Cardiac muscle cell (in vitro differentiated cells and primary cell): ENCODE measurements at regions not wholly inside any gene's neighbourhood (a gene's known extent, or its start where the extent isn't known, plus 50 kb on each side); places are given as distances from the start of the nearest gene placed in this dataset.

ENCODE experiments used
- DNase-seq, 2 donors: peaks; one replicate each; pipeline versions ENCODE4 v3.0.0 to v3.0.0-alpha.2; 2010 to 2017; ENCODE audit warnings: low read depth in 1 of 2, low spot score in 1 of 2
- H3K27ac ChIP-seq: fragments of 200-600 bp; sonication (generic); 2 replicates; pipeline ENCODE4 v1.5.1; 2016
- H3K27me3 ChIP-seq: fragments of 200-600 bp; sonication (generic); 2 replicates; pipeline ENCODE4 v1.6.0; 2016; ENCODE audit warnings: control low read depth
- H3K36me3 ChIP-seq: fragments of 200-600 bp; sonication (generic); 2 replicates; pipeline ENCODE4 v1.5.1; 2016; ENCODE audit warnings: control low read depth
- H3K4me1 ChIP-seq: fragments of 200-600 bp; sonication (generic); 2 replicates; pipeline ENCODE4 v1.8.1; 2017; ENCODE audit warnings: low read depth, mild to moderate bottlenecking, mixed run types
- H3K4me3 ChIP-seq: fragments of 200-600 bp; sonication (generic); 2 replicates; pipeline ENCODE4 v1.5.1; 2016; ENCODE audit warnings: mild to moderate bottlenecking
- H3K9me3 ChIP-seq: fragments of 200-600 bp; sonication (generic); 2 replicates; pipeline ENCODE4 v1.5.1; 2017; ENCODE audit warnings: low read depth, mild to moderate bottlenecking, control low read depth
- TF ChIP-seq, protein P1 (sequence below): IDR thresholded peaks from 2 replicates; pipeline ENCODE4 v1.5.1; 2012; ENCODE audit warnings: low read depth, mild to moderate bottlenecking, low read length

DNA sequence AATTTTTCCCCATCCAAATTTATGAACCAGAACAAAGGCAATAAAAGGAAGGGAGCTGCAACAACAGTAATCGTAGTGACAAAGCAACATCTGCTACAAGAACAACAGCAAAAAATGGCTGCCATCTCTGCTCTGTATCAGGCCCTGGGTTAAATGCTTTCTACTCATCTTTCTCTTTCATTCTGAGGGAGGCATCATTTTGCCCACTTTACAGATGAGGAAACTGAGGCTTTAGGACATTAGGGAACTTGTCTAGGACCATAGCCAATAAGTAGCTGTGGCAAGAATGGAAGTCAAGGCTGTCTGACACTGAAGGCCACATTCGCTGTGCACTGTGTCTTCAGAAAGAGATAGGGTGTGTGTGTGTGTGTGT lies 192.4 kb upstream of the NUDT4 start:
- H3K27me3 ChIP-seq: no peaks in the 10 kb centered on the region
- no peak for DNase-seq
- no peaks in the 10 kb centered on the region for H3K36me3 ChIP-seq
- H3K27ac ChIP-seq: peak overlapping the region; percentile 88
- no peak overlapping the region for H3K4me3 ChIP-seq
- no peaks in the 10 kb centered on the region for H3K9me3 ChIP-seq
- TF ChIP-seq, protein P1, sequence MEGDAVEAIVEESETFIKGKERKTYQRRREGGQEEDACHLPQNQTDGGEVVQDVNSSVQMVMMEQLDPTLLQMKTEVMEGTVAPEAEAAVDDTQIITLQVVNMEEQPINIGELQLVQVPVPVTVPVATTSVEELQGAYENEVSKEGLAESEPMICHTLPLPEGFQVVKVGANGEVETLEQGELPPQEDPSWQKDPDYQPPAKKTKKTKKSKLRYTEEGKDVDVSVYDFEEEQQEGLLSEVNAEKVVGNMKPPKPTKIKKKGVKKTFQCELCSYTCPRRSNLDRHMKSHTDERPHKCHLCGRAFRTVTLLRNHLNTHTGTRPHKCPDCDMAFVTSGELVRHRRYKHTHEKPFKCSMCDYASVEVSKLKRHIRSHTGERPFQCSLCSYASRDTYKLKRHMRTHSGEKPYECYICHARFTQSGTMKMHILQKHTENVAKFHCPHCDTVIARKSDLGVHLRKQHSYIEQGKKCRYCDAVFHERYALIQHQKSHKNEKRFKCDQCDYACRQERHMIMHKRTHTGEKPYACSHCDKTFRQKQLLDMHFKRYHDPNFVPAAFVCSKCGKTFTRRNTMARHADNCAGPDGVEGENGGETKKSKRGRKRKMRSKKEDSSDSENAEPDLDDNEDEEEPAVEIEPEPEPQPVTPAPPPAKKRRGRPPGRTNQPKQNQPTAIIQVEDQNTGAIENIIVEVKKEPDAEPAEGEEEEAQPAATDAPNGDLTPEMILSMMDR: no peak
- peaks cover 18% of the 10 kb centered on the region for H3K4me1 ChIP-seq

DNA sequence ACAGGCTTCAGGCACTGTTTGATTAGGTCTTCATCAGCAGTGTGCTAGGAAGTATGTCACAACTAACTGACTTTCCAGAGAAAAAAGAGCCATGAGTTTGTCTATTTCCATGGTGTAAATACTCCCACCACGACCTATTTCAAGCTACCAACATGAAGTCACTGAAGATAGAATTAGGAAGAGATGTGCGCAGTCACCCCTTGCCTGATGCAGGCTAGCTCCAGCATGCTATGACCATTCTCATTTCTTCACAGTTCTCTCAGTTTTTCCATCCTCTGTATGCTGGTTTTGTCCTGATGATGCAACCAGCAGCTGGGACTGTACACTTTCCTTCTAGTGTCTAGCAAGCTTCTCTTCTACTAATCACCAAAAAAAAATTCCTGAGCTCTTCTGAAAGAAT lies 191.6 kb upstream of the NUDT4 start:
- TF ChIP-seq, protein P1: no peak
- no peak overlapping the region for H3K27ac ChIP-seq

GRCh38 chr12:93186621-93187020 lies 191.1 kb upstream of the NUDT4 start:
- Histone ChIP-seq H3K27ac (no peak overlapping the region), H3K27me3 (no peaks in the 10 kb centered on the region), H3K4me1 (peaks cover 18% of the 10 kb centered on the region), H3K9me3 (no peaks in the 10 kb centered on the region), H3K36me3 (no peaks in the 10 kb centered on the region), H3K4me3 (no peak overlapping the region)
- DNase-seq: no peak
- TF ChIP-seq, protein P1: no peak

More for the DNA sequence above, 191.6 kb upstream of the NUDT4 start:
- peak in 1 of 2 donors; percentile 74 for DNase-seq
- no peaks in the 10 kb centered on the region for H3K9me3 ChIP-seq
- H3K36me3 ChIP-seq: no peaks in the 10 kb centered on the region
- no peak overlapping the region for H3K4me3 ChIP-seq
- no peaks in the 10 kb centered on the region for H3K27me3 ChIP-seq
- H3K4me1 ChIP-seq: peaks cover 18% of the 10 kb centered on the region

- no peaks in the 10 kb centered on the region for H3K9me3 ChIP-seq
- H3K27ac ChIP-seq: no peak overlapping the region
- no peaks in the 10 kb centered on the region for H3K36me3 ChIP-seq
- no peak overlapping the region for H3K4me3 ChIP-seq
- peaks cover 5% of the 10 kb centered on the region for H3K4me1 ChIP-seq
- no peaks in the 10 kb centered on the region for H3K27me3 ChIP-seq
- TF ChIP-seq, protein P1: no peak
- DNase-seq: no peak
These were observed 186.3 kb upstream of the NUDT4 start for GRCh38 chr12:93191423-93191822.

GRCh38 chr12:93191956-93192355 lies 185.8 kb upstream of the NUDT4 start:
- Histone ChIP-seq H3K27ac (no peak overlapping the region), H3K4me3 (no peak overlapping the region), H3K36me3 (no peaks in the 10 kb centered on the region), H3K4me1 (peaks cover 6% of the 10 kb centered on the region), H3K27me3 (no peaks in the 10 kb centered on the region), H3K9me3 (no peaks in the 10 kb centered on the region)
- TF ChIP-seq, protein P1: no peak
- no peak for DNase-seq

- Histone ChIP-seq H3K9me3 (no peaks in the 10 kb centered on the region), H3K4me1 (peaks cover 11% of the 10 kb centered on the region), H3K27ac (no peak overlapping the region), H3K4me3 (no peak overlapping the region), H3K36me3 (no peaks in the 10 kb centered on the region), H3K27me3 (no peaks in the 10 kb centered on the region)
- TF ChIP-seq, protein P1: no peak
- DNase-seq: no peak
These were observed 184.8 kb upstream of the NUDT4 start for GRCh38 chr12:93192878-93193277.
